ENCODE measurements at regions not wholly inside any gene's neighbourhood (a gene's known extent, or its start where the extent isn't known, plus 50 kb on each side); places are given as distances from the start of the nearest gene placed in this dataset.
A peak's percentile ranks its signal among the peaks of the same experiment; 100 is the strongest.

GRCh38 chr11:69912911-69913451 is 93.8 kb upstream of the FGF3 start:
- WGBS (ENCODE audit: extremely low coverage, insufficient read length, low lambda C conversion rate): no CpG with 5 or more reads among the region's 16 CpGs
- Histone ChIP-seq H3K23me2 (ENCODE audit: insufficient read length, low read depth, low read length, poor library complexity, severe bottlenecking) (no peaks in the 10 kb centered on the region), H2BK12ac (ENCODE audit: insufficient read length, low read depth, low read length) (no peak overlapping the region), H2BK20ac (ENCODE audit: low read depth, low read length, poor library complexity, severe bottlenecking) (no peak overlapping the region), H2AFZ (ENCODE audit: low read length) (no peak overlapping the region), H2BK5ac (ENCODE audit: insufficient read length, low read length) (no peak overlapping the region), H3K4me2 (ENCODE audit: insufficient read depth, insufficient read length, low read length) (no peak overlapping the region), H3K9me3 (ENCODE audit: control insufficient read depth, low read depth, low read length) (no peaks in the 10 kb centered on the region), H3T11ph (ENCODE audit: low read length) (no peak overlapping the region), H3K79me2 (ENCODE audit: insufficient read depth, low read length) (no peaks in the 10 kb centered on the region), H3K27ac (ENCODE audit: insufficient read length, low read depth, low read length) (no peak overlapping the region), H3K23ac (ENCODE audit: insufficient read length, low read depth, low read length) (no peak overlapping the region), H3K27me3 (ENCODE audit: insufficient read depth, low read length) (no peaks in the 10 kb centered on the region; the same call in 1 of the 2 replicates), H3K14ac (ENCODE audit: insufficient read depth, low read length) (no peak overlapping the region; the same call in 1 of the 2 replicates), H2AK5ac (ENCODE audit: insufficient read length, low read length) (no peak overlapping the region), H4K20me1 (ENCODE audit: control insufficient read depth, insufficient read depth, insufficient read length) (no peaks in the 10 kb centered on the region), H3K18ac (ENCODE audit: insufficient read length, low read depth, low read length) (no peak overlapping the region), H3K56ac (ENCODE audit: insufficient read length, low read depth, low read length) (no peak overlapping the region), H3K4ac (ENCODE audit: low read depth, low read length) (no peak overlapping the region), H3K4me1 (ENCODE audit: insufficient read depth, low read length) (no peaks in the 10 kb centered on the region; the same call in 1 of the 2 replicates), H3K79me1 (ENCODE audit: insufficient read depth, low read depth, low read length, poor library complexity, severe bottlenecking) (no peaks in the 10 kb centered on the region), H3K9ac (ENCODE audit: extremely low read depth, insufficient read length, low read length) (no peak overlapping the region), H2BK15ac (ENCODE audit: low read depth, low read length) (no peak overlapping the region), H2BK120ac (ENCODE audit: low read depth, low read length, poor library complexity, severe bottlenecking) (no peak overlapping the region), H4K8ac (replicated peaks; ENCODE audit: insufficient read length, low read depth, low read length) (no peak overlapping the region), H4K5ac (ENCODE audit: insufficient read length, low read depth, low read length) (no peak overlapping the region), H4K91ac (ENCODE audit: insufficient read length, low read depth, low read length) (no peak overlapping the region)
- Mint-ChIP-seq H3K4me1 (peaks cover 0 to 6% of the 10 kb centered on the region in 2 experiments; a peak in 2 of 4 replicates), H3K27me3 (ENCODE audit: low read depth) (peaks cover 29% of the 10 kb centered on the region), H3K27ac (no peak overlapping the region), H3K9me3 (peaks cover 0 to 8% of the 10 kb centered on the region in 2 experiments; a peak in 1 of 5 replicates), H3K36me3 (ENCODE audit: insufficient read depth in 1 of 3, low read depth in 3 of 3) (no peaks in the 10 kb centered on the region; a peak in 1 of 7 replicates), H3K4me3 (no peak overlapping the region)
- peak; percentile 42 for TF ChIP-seq CTCF (conservative IDR thresholded peaks at IDR 0.05)
- peak; percentile 46 for DNase-seq
